ENCODE measurements at regions not wholly inside any gene's neighbourhood (a gene's known extent, or its start where the extent isn't known, plus 50 kb on each side); places are given as distances from the start of the nearest gene placed in this dataset.

DNA sequence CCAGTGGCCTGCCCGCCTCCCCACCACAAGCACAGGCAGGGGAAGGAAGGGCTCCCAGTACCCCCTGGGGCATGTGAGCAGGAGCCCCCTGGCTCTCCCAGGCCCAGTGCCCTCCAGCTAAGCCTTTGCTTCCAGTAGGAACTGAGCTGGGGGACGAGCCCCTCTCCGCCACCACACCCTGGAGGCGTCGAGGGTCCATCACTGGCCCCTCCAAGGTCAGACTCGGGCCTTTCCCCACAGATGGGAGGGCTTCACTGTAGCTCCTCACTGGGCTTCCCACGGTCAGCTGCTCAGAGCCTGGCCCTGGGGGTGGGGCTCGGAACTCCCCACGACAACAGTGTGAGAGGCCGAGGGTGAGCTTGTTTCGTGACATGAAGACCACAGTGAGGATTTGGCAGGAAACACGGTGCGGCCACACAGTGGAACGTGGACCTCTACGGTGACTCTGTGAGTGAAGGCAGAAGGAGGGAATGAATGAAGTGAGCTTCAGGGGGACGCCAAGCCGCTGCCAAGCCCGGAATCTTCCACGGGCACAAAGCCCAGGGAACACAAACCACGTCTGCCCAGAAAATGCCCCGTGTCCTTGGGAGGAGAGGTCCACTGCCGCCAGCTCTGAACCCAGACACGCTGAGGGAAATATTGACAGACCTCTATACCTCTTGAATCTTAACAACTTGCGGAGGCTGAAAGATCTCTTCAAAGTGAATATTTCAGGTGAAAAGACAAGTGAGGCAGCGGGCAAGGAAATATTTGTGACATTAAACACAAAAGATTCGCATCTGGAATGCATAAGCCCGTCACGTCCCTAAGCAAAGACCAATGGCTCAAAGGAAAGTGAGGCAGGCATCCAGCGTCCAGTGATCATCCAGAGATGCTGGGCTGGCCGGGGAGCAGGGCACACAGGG is 144.8 kb upstream of the GPC1 start:
- no peak for TF ChIP-seq POLR2A (IDR thresholded peaks at IDR 0.05)
- TF ChIP-seq, protein P1, sequence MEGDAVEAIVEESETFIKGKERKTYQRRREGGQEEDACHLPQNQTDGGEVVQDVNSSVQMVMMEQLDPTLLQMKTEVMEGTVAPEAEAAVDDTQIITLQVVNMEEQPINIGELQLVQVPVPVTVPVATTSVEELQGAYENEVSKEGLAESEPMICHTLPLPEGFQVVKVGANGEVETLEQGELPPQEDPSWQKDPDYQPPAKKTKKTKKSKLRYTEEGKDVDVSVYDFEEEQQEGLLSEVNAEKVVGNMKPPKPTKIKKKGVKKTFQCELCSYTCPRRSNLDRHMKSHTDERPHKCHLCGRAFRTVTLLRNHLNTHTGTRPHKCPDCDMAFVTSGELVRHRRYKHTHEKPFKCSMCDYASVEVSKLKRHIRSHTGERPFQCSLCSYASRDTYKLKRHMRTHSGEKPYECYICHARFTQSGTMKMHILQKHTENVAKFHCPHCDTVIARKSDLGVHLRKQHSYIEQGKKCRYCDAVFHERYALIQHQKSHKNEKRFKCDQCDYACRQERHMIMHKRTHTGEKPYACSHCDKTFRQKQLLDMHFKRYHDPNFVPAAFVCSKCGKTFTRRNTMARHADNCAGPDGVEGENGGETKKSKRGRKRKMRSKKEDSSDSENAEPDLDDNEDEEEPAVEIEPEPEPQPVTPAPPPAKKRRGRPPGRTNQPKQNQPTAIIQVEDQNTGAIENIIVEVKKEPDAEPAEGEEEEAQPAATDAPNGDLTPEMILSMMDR (IDR thresholded peaks at IDR 0.05) = no peak

Measured in heart left ventricle (tissue), 13 donors.